ENCODE measurements at regions not wholly inside any gene's neighbourhood (a gene's known extent, or its start where the extent isn't known, plus 50 kb on each side); places are given as distances from the start of the nearest gene placed in this dataset.
"Not testable (repeated sequence)": the region's sequence is repeated elsewhere in the genome, so short reads cannot be mapped to it uniquely, and the experiment has no call there.

DNA sequence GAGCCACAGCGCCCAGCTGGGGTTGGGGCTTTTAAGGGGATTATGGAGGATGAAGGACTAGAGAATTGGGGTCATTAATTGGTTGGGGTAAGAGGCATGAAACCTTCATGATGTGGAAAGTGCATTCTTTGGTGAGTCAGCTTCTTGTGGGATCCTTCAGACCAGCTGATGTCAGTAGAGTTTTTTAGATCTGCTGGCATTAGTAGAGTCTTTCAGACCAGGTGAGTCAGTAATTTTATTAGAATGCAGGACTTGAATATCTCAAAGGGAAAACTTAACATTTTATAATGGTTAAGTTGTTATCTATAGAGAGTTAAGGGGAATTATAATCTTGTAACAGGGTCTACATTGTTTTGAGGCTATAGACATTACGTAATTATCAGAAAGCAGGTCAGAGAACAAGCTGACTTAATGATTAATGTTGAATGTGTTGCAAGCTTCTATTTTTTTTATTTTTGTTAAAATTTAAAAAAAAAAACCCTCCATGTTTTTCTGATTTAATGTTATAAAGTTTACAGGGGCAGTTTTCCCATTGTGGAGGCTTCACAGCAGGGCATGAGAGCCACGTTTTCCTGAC is 160.9 kb upstream of the FMN2 start:
- no peak for DNase-seq (ENCODE audit: low spot score)

DNA sequence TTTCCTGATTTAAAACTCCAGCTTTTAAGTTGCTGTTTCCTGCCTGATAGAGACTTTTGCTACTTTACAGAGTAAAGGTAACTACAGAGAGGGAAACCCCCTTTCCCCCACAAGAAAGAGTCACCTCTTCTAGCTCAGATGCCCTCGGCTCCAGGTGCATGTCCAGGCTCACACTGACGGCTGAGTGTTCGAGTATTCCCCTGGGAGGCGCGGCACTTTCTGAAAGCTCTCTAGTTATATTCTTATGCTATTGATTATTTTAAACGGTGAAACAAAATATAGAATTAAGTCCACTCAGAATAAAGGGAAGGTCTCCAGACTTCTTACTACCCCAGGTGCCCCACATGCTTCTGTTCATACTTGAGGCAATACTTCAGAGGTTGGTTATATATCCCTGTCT is 160.3 kb upstream of the FMN2 start:
- DNase-seq (ENCODE audit: low spot score): no peak

DNA sequence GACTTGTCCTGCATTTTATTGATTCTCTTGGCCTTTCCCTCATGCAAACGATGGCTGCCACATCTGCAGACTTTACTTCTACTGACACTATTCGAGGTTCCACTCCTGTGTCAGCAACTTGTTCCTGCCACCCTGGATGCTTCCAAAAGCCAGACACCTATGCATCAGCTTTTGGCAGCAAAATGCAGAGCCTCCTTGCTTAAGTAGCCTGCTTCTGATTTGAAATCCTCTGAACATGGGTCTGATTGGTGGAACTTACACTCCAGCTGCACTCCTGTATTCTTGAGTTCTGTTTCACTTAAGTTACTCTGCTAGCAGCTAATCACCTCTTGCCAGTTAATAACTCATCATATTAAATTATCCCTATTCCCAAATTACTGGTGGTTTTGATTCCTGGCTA is 152.1 kb upstream of the FMN2 start:
- no peak for DNase-seq (ENCODE audit: low spot score)

DNA sequence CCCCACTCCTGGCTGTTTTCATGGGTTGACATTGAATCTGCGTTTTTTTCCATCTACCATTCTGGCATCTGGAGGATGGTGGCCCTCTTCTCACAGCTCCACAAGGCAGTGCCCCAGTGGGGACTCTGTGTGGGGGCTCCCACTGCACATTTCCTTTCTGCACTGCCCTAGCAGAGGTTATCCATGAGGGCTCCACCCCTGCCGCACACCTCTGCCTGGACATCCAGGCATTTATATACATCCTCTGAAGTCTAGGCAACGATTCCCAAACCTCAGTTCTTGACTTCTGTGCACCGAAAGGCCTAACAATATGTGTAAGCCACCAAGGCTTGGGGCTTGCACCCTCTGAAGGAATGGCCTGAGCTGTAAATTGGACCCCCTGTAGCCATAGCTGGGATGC is 147.9 kb upstream of the FMN2 start:
- DNase-seq (ENCODE audit: low spot score): no peak

DNA sequence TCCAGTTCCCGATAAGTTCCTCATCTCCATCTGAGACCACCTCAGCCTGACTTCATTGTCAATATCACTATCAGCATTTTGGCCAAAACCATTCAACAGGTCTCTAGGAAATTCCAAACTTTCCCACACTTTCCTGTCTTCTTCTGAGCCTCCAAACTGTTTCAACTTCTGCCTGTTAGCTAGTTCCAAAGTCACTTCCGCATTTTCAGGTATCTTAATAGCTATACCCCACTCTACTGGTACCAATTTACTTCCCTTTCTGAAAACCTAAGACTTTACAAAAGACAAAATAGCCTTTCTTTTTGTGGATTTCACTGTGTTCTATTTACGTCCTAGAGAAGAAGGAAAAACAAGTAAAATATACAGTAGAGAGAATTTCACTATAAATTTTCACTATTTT is 147.0 kb upstream of the FMN2 start:
- DNase-seq (ENCODE audit: low spot score): no peak

- DNase-seq (ENCODE audit: low spot score): no peak
Measured at GRCh38 chr1:239947801-239948200, 143.9 kb upstream of the FMN2 start.

GRCh38 chr1:239951511-239952140 is 140.1 kb upstream of the FMN2 start:
- DNase-seq (ENCODE audit: low spot score): no peak

GRCh38 chr1:239952348-239953308 is 139.1 kb upstream of the FMN2 start:
- DNase-seq (ENCODE audit: low spot score): no peak

DNA sequence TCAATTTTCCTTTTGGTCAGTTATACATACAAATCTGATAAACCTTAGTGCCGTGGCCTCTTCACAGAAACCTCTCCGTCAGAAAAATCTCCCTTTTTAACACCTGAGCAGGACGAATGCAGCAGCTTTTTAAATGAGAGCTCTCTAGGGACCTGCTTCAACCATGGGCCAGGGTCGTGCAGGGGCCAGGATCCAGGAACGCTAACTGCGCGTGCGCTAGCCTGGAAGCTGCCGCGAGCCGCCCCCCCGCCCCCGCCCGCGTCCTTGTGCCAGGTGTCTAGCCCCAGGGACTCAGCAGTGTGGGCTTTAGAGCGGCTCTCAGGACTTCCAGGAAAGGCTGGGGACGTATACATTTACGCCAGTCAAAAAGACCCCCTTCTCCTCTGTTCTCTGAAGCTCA is 136.8 kb upstream of the FMN2 start:
- no peak for DNase-seq (ENCODE audit: low spot score)

DNA sequence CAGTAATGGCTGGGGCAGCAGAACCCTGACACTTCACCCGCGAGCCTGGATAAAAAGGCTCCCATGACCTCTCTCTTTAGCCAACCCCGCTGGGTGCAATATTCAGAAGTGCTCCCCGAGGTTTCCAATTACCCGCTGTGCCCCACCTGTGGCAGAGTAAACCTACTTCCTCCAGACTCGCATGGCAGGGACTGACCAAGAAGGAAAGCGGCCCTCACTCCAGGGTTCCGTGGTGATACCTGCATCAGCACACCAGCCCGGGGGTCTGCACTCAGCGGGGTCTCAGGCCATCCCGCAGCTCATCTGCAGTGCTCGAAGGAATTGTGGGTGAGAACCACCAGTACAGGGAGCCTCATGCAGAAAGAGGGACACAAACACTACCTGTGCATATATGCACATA is 136.3 kb upstream of the FMN2 start:
- no peak for DNase-seq (ENCODE audit: low spot score)

DNA sequence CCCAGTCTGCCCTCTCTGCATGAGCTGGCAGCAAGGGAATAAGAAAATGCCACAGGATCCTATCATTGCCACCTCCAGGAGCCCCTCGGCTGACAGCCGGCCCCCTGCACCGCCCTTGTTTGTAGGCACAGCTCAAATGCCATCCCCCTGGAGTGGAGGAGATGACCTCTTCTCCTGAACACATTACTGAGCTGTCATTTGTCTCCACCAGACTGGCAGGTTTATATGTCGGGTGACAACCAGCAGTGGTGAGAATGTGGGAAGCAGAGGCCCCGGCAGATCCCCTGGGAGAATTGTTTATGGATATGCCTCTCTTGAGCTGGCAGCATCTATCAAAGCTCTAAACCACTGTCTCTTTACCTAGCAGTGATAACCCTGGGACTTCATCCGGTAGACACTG is 135.4 kb upstream of the FMN2 start:
- DNase-seq (ENCODE audit: low spot score): no peak

- DNase-seq (ENCODE audit: low spot score): no peak
Measured at GRCh38 chr1:239958063-239958462, 133.6 kb upstream of the FMN2 start.

DNA sequence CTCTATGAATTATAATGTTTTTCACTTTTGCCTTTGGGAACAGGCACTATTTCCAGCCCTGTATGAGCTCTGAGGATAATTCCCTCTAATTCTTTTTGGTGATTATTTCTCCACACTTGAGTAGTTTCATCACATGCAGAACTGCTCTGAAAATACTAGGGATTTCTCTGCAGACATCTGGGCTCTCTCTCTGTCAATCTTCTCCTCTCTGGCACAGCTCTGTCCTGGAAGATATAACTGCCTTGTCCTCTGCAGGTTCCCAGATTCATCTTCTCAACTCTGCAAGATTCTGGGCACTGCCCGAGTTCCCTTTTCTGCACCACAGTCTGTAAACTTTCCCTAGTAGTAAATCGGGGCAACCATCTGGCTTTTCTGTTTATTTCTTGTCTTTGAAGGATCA is 131.3 kb upstream of the FMN2 start:
- no peak for DNase-seq (ENCODE audit: low spot score)

DNA sequence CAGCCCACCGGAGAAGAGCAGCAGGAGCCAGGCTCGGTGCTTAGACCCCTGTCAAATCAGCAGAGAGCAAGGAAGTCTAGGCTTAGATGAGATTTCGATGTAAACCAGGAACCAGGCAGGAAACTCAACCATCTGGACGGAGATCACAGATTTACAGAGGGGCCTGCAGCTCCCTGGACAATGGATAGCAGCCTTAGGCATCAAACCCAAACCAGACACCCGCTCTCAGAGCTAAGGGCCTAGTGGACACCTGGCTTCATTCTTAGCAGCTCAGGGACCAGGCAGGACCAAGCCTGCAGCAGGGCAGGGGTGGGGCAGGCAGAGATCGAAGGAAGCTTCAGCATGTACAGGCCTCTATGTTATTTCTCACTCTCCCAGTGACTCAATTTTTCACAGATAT is 127.8 kb upstream of the FMN2 start:
- DNase-seq (ENCODE audit: low spot score): no peak

DNA sequence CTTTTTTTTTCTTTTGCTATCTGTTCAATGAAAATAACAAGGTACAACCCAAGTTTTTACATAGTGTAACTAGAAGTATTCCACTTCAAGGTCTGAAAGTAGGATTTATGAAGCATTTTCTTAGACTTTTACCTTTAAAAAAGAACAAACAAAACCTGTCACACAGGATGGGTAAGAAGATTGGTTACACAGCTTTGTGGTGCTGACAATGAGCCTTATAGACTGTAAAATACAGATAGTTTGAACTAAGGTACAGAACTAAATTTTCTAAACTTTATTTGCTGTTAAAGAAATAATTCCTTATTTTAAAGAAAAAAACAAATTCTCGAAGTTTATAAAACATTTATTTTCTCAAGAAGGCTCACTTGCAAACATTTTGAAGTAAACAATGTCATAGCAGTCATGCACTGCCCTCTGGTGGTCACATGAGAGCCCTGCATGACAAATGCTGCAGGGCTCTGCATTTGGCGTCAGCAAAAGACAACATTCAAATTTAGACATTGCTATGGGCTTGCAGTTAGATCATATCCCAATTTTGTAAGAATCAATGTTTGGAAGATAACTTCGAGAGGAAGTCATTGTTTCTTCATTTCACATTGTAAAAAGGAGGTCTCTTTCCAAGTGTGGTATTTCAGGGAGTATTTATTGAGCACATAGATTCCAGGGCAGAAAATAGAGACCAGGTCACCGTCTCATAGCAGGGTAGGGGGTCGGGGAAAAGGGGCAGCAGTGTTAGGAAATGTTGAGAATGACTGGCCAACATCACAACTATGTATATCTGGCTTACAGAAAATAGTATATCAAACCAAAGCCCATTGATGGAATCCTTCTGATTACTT is 115.3 kb upstream of the FMN2 start:
- no peak for DNase-seq (ENCODE audit: low spot score)

GRCh38 chr1:239977416-239977815 is 114.3 kb upstream of the FMN2 start:
- DNase-seq (ENCODE audit: low spot score): no peak

GRCh38 chr1:239979456-239979855 is 112.2 kb upstream of the FMN2 start:
- no peak for DNase-seq (ENCODE audit: low spot score)

- no peak for DNase-seq (ENCODE audit: low spot score)
Measured at GRCh38 chr1:239982762-239983161, 108.9 kb upstream of the FMN2 start.

DNA sequence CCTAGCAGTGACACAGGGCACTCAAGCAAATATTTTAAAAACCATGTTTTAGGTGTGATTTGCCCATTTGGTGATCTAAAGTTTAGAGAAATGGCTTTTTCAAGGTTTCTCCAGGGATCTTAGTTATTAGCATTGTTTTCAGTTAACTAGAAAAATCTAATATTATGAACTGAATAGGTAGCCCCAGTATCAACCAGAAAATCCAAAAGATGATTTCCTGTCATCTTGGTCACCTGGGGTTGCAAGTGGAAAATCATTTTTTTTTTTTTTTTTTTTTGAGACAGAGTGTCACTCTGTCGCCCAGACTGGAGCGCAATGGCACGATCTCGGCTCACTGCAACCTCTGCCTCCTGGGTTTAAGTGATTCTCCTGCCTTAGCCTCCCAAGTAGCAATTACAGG is 106.6 kb upstream of the FMN2 start:
- DNase-seq (ENCODE audit: low spot score): no peak

DNA sequence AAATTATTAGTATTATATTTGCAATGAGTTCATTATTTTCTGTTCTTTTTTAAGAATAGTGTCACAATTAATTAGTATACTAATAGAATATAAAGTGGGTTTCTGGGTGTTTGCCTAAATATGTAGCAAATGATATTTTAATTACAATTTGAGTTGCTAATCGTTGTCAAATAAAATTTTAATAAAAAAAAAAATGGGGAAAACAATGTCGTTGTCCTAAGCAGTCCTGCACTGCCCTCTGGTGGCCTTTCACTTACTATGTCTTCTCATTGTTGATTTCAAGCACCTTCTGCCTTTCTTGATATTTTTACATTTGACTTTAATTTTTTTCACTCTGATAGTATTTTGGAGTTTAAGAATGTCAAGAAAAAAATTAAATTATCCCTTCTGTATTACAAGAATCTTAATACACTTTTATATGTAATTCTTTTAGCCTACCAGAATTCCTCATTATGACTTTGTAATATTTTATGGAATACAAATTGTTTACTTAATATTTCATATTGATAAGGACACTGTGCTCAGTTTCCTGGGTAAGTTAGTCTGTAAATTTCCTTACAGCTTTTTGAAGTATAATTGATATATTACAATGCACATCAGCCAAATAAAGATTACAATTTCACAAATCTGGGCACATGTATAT is 104.5 kb upstream of the FMN2 start:
- DNase-seq (ENCODE audit: low spot score): no peak

DNA sequence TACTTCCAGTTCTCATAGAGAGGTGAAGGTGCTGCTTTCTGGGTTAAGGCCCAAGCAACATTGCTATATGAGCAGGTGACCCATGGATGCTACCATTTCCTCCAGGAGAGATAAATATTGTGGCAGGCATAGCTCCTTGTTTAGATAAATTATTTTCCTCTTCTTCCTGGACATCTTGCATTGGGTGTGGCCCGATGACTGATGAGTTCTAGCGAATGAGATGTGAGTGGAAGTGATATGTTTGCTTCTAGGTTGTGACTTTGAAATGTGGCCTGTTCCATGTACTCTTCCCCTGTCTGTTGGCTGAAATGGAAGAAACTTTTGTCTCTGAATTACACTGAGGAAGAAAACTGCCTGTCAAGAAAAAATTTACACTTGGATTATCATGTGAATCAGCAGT is 101.7 kb upstream of the FMN2 start:
- DNase-seq (ENCODE audit: low spot score): no peak

- not testable (repeated sequence) for DNase-seq (ENCODE audit: low spot score)
Measured at GRCh38 chr1:239992566-239992965, 99.1 kb upstream of the FMN2 start.

All from left forelimb (tissue), 1 donor.